H1 (cell line): ENCODE measurements at regions not wholly inside any gene's neighbourhood (a gene's known extent, or its start where the extent isn't known, plus 50 kb on each side); places are given as distances from the start of the nearest gene placed in this dataset.

Experiments used
- NANOG ChIP-seq: IDR thresholded peaks from 2 replicates; pipeline ENCODE4 v1.6.1; 2011; ENCODE audit warnings: low read length, low read depth, mild to moderate bottlenecking, inconsistent platforms; ENCODE audit not compliant: insufficient read depth, poor library complexity, severe bottlenecking
- POLR2A ChIP-seq, 2 experiments: IDR thresholded peaks; 1 replicate in 1 of 2; 2 replicates in 1 of 2; pipeline ENCODE4 v1.6.1; 2011; ENCODE audit warnings: low read depth in 2 of 2, low read length in 2 of 2, mild to moderate bottlenecking in 2 of 2; ENCODE audit errors: control extremely low read depth in 1 of 2
- RAD21 ChIP-seq, 2 experiments: IDR thresholded peaks in 1 of 2; conservative IDR thresholded peaks in 1 of 2; 2 replicates each; pipeline ENCODE4 v1.6.1; 2011; ENCODE audit warnings: low read depth in 2 of 2, low read length in 2 of 2, improper control_type of control experiment in 1 of 2, inconsistent platforms in 1 of 2, mild to moderate bottlenecking in 1 of 2, moderate library complexity in 1 of 2
- TF ChIP-seq, protein P1 (sequence below): fragments of 300-600 bp; sonication (generic); IDR thresholded peaks from 2 replicates; pipeline ENCODE4 v1.7.1; 2012; ENCODE audit warnings: low read length, moderate library complexity, mild to moderate bottlenecking, inconsistent platforms; ENCODE audit not compliant: insufficient replicate concordance
- TF ChIP-seq, protein P2 (sequence below): IDR thresholded peaks from 2 replicates; pipeline ENCODE4 v1.6.1; 2012; ENCODE audit warnings: low read length, inconsistent platforms

DNA sequence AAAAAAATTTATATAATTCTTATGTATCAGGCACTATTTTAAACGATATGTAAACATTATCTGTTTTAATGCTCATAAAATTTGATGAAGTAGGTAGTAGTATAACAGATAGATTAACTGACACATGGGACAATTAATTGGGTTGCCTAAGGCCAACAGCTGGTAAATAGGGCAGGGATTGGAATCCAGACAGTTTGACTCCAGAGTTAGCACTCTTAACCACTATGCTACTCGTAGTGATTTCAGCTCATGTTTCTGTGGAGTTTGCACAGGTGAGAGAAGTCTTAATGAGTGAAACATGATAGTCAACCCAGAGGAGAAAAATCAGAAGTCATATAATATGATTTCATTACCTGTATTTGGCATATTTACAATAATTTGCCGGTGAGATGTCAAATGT is 126.0 kb upstream of the WDFY3 start (continued):
- TF ChIP-seq, protein P1, sequence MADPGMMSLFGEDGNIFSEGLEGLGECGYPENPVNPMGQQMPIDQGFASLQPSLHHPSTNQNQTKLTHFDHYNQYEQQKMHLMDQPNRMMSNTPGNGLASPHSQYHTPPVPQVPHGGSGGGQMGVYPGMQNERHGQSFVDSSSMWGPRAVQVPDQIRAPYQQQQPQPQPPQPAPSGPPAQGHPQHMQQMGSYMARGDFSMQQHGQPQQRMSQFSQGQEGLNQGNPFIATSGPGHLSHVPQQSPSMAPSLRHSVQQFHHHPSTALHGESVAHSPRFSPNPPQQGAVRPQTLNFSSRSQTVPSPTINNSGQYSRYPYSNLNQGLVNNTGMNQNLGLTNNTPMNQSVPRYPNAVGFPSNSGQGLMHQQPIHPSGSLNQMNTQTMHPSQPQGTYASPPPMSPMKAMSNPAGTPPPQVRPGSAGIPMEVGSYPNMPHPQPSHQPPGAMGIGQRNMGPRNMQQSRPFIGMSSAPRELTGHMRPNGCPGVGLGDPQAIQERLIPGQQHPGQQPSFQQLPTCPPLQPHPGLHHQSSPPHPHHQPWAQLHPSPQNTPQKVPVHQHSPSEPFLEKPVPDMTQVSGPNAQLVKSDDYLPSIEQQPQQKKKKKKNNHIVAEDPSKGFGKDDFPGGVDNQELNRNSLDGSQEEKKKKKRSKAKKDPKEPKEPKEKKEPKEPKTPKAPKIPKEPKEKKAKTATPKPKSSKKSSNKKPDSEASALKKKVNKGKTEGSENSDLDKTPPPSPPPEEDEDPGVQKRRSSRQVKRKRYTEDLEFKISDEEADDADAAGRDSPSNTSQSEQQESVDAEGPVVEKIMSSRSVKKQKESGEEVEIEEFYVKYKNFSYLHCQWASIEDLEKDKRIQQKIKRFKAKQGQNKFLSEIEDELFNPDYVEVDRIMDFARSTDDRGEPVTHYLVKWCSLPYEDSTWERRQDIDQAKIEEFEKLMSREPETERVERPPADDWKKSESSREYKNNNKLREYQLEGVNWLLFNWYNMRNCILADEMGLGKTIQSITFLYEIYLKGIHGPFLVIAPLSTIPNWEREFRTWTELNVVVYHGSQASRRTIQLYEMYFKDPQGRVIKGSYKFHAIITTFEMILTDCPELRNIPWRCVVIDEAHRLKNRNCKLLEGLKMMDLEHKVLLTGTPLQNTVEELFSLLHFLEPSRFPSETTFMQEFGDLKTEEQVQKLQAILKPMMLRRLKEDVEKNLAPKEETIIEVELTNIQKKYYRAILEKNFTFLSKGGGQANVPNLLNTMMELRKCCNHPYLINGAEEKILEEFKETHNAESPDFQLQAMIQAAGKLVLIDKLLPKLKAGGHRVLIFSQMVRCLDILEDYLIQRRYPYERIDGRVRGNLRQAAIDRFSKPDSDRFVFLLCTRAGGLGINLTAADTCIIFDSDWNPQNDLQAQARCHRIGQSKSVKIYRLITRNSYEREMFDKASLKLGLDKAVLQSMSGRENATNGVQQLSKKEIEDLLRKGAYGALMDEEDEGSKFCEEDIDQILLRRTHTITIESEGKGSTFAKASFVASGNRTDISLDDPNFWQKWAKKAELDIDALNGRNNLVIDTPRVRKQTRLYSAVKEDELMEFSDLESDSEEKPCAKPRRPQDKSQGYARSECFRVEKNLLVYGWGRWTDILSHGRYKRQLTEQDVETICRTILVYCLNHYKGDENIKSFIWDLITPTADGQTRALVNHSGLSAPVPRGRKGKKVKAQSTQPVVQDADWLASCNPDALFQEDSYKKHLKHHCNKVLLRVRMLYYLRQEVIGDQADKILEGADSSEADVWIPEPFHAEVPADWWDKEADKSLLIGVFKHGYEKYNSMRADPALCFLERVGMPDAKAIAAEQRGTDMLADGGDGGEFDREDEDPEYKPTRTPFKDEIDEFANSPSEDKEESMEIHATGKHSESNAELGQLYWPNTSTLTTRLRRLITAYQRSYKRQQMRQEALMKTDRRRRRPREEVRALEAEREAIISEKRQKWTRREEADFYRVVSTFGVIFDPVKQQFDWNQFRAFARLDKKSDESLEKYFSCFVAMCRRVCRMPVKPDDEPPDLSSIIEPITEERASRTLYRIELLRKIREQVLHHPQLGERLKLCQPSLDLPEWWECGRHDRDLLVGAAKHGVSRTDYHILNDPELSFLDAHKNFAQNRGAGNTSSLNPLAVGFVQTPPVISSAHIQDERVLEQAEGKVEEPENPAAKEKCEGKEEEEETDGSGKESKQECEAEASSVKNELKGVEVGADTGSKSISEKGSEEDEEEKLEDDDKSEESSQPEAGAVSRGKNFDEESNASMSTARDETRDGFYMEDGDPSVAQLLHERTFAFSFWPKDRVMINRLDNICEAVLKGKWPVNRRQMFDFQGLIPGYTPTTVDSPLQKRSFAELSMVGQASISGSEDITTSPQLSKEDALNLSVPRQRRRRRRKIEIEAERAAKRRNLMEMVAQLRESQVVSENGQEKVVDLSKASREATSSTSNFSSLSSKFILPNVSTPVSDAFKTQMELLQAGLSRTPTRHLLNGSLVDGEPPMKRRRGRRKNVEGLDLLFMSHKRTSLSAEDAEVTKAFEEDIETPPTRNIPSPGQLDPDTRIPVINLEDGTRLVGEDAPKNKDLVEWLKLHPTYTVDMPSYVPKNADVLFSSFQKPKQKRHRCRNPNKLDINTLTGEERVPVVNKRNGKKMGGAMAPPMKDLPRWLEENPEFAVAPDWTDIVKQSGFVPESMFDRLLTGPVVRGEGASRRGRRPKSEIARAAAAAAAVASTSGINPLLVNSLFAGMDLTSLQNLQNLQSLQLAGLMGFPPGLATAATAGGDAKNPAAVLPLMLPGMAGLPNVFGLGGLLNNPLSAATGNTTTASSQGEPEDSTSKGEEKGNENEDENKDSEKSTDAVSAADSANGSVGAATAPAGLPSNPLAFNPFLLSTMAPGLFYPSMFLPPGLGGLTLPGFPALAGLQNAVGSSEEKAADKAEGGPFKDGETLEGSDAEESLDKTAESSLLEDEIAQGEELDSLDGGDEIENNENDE = no peak
- TF ChIP-seq, protein P2, sequence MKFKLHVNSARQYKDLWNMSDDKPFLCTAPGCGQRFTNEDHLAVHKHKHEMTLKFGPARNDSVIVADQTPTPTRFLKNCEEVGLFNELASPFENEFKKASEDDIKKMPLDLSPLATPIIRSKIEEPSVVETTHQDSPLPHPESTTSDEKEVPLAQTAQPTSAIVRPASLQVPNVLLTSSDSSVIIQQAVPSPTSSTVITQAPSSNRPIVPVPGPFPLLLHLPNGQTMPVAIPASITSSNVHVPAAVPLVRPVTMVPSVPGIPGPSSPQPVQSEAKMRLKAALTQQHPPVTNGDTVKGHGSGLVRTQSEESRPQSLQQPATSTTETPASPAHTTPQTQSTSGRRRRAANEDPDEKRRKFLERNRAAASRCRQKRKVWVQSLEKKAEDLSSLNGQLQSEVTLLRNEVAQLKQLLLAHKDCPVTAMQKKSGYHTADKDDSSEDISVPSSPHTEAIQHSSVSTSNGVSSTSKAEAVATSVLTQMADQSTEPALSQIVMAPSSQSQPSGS = no peak
- TF ChIP-seq POLR2A (IDR thresholded peaks at IDR 0.05; ENCODE audit: control extremely low read depth in 1 of 2, low read depth in 2 of 2, low read length in 2 of 2) (no peak), NANOG (no peak), RAD21 (IDR thresholded peaks at IDR 0.05 in 1 of 2, conservative IDR thresholded peaks at IDR 0.05 in 1 of 2; ENCODE audit: low read depth in 2 of 2, low read length in 2 of 2) (no peak)
